Dermis blood vessel endothelial cell (primary cell): ENCODE measurements at regions not wholly inside any gene's neighbourhood (a gene's known extent, or its start where the extent isn't known, plus 50 kb on each side); places are given as distances from the start of the nearest gene placed in this dataset.
"Not testable (repeated sequence)": the region's sequence is repeated elsewhere in the genome, so short reads cannot be mapped to it uniquely, and the experiment has no call there.

Experiments used
- DNase-seq: peaks from one replicate; pipeline ENCODE4 v3.0.0; 2010

DNA sequence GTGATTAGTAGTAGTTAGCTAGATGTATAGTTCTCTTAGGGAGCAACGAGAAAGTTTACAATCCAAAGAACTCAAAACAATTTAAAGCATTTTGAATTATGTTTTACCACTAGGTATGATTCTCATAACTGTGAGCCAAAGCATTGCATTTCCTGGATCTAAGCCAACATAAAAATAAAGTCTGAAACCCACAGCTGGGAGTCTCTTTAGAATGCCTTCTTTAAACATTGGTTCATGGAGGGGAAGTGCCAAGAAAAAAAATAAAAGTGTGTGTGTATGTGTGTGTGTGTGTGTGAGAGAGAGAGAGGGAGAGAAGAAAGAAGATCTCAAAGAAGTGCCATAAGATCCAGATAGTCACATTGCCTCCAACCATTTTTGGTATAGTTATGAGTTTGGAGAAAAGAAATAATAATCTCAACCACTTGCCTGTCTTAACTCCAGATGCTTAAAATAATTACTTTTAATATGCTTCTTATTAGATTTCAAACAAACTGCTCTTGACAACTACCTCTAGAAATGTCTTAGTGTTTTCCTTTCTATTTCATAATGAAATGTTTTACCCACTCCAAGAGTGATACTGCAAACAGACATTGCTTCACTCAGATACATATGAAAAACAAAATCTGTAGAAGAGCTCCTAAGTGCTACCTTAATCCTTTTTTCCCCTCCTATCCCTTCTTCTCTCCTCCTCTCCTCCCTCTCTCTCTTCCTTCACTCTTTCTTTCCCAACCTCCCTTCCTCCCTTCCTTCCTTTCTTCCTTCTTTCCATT is 554.1 kb downstream of the KCTD12 start:
- no peak for DNase-seq

DNA sequence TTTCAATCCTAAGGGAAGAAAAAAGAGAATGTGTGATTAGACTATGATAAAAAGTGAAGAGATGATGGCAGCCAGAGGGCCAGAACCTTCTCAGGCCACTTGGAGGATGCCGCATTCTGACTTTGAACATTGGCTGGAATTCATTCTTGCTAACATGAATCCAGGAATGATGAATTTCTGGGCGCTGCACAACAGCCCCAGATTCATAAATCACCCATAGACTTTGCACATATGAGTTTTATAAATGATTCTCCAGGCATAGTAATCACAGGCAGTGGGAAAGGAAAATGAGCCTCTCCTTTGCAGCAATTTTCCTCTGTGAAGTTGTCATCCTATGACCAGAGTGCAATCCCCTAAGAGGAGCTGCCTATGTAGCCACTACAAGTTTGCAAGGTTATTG is 555.4 kb downstream of the KCTD12 start:
- no peak for DNase-seq

DNA sequence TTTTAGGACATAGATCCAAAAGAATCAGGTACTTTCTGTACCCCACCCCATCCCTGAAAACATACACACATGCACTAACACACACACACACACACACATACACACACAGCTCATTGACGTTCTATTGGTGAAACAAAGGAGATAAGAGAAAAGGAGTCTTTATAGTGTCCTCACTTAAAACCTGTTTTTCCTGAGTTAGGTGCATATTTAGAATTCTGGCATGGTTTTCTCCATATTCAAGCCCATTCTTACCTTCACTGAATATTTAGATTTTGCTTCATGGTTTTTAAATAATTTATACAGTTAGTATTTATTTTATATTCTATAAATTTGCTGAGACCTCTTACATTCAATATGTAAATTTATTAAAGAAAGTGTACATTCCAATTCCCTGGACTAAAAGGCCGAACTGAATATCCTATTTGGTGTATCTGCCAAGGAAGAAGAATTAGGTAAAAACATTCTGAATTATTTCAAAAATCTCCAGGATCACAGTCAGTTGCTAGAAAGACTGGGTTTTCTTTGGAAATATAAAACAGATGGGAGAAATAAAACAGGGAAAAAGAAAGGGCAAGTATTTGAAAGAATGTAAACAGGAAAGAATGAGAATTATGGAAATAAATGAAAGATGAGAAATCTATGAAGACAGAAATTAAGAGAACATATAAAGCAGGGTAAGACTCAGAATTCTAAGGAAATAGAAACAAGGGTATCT is 556.2 kb downstream of the KCTD12 start:
- no peak for DNase-seq

DNA sequence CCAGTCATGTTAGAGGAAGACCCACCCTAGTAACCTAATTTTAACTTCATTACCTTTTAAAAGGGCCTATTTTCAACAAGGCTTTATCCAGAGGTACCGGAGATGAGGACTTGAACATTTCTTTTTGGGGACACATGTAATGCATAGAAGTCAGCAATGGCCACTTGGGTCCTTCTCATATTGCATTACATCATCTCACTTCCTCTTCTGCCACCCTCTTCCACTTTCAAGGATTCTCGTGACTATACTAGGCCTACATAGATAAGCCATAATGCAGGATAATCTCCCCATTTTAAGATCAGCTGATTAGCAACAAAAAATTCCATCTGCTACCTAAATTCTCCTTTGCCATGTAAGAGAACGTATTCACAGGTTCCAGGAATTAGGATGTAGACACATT is 557.2 kb downstream of the KCTD12 start:
- DNase-seq: no peak

DNA sequence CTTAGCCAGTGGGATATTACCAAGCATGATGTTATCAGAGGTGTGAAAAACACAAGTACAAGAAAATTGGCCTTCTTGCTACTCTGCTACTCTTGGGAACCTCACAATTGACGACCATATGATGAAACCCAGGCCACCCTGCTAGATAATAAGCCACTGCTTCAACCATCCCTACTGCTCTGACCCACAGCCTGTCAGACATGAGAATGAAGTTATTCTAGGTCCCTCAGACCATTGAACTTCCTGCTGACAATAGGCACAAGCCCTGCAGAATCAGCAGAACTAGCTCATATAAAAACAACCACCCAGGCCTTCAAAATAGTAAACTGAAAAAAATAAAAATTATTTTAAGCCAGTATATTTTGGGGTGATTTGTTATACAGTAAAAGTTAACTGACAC is 559.9 kb downstream of the KCTD12 start:
- no peak for DNase-seq

DNA sequence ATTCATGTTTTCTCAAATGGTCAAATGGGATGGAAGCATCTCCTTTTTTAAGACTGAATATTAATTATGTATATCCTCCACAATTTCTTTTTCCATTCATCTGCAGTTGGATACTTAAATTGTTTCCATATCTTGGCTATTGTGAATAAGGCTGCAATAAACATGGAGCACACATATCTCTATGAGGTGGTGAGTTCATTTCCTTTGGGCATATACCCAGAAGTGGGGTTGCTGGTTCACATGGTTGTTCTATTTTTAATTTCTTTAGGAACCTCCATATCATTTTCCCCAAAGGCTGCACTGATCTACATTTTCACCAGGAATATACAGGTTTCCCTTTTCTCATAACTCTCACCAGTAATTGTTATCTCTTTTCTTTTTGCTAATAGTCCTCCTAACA is 566.3 kb downstream of the KCTD12 start:
- no peak for DNase-seq

DNA sequence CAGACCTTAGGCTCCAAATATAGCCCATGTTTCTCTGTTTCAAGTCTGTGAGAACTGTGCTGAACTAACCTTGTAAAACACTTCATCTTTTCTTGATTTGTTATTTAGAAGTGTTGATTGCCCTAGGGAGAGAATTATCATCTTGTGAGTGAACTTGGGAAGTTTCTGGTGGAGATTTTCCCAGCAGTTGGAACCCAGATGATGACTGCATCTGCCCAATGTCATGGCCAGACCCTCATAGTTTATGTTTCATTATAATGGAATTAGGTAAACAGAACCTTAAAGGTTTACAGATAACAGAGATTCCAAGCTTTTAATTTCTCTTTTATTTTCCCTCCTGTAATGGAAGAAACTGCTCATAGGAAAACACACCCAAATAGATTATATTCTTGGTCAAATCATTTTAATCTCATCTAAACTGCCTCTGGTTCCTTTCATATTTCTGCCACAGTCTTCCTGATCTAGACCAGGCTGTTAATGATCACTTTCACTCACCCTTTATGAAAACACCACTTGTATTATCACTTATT is 569.1 kb downstream of the KCTD12 start:
- no peak for DNase-seq

DNA sequence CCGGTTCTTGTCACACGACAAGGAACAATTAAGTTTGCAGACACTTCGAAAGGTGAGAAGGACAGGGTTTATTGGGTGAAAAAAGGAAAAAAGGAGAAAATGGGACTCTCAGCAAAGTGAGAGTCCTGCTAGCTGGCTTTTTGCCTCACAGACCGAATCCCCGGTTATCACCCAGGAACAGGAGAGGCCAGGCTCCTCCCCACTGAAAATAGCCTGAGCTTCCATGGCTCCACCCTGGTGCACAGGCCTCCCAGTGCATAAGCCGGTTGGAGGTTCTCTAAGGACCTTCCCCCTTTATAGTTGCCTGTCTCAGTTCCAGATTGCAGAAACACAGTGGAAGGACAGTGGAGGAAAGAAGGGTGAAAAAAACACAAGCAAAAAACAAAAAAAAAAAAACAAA is 571.7 kb downstream of the KCTD12 start:
- DNase-seq: no peak

DNA sequence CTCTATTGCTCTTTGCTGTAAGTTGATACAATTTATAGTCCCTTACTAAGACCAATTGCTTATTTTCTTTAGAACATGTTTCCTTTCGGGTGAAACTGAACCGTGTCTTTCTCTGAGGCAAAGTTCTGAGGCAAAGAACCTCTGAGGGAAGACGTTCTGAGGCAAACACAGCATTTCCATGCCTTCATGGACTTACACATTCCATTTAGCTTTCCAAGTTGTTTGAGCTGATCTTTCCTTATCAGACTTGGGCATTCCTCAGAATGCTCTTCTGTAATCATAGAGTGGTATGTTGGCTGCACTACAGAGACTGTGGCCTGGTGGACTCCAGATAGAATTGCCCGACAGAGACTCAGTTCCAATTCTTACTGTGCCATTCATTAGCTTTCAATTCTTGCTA is 579.1 kb downstream of the KCTD12 start:
- no peak for DNase-seq

DNA sequence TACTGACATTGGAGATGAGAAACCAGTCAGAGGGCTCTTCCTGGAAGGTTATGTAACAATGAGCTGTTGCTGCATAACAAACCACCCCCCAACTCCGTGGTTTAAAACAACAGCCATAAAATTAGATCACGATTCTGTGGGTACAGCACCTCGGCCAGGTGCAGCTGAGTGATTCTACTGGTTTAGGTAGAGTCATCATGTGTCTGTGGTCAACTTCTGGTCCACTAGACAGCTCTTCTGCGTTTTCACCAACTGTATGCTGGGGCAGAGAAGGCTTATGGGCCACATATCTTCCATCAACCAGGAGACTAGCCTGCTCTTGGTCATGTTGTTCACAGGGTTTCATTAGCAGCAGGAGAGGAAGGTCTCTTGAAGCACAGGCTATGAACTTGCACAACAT is 585.5 kb downstream of the KCTD12 start:
- no peak for DNase-seq

DNA sequence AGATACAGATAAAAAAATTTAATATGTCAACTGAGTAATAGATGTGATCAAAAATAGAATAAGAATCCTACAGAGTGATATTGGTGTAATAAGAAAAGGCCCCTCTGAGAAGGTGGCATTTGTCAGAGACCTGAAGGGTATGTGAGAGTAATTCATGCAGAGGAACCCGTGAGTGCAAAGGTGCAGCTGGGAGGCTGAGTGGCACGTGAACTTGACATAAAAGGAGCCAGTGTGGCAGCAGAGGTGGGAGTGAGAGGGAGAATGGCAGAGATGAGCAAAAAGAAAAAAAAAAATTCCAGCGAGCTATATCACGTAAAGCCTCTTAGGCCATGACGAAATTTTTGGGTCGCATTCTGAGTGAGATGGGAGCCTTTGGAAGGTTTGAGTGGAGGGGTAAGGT is 588.9 kb downstream of the KCTD12 start:
- no peak for DNase-seq

DNA sequence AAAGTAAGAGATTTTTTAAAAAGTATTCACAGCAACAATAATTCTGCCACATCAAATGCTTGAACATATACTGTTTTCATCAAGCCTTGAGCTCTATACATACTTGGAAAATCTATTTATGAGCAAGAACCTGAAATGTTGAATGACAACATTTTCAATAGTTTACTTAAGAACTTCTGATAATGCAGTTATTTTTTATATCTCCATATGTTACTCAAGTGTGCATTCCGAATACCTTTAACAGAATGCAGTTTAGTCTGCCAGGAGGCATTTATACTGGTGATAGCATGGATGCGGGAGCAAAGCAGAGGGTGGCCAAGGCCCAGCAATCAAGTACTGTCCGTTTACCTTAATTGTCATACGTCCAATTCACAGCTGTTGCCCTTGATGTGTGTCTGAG is 589.5 kb downstream of the KCTD12 start:
- no peak for DNase-seq

DNA sequence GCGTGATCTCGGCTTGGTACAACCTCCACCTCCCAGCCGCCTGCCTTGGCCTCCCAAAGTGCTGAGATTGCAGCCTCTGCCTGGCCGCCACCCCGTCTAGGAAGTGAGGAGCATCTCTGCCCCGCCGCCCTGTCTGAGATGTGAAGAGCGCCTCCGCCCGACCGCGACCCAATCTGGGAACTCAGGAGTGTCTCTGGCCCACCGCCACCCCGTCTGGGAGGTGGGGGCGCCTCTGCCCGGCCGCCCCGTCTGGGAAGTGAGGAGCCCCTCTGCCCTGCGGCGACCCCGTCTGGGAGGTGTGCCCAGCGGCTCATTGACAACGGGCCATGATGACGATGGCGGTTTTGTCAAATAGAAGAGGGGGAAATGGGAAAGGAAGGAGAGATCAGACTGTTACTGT is 591.2 kb downstream of the KCTD12 start:
- DNase-seq: not testable (repeated sequence)

DNA sequence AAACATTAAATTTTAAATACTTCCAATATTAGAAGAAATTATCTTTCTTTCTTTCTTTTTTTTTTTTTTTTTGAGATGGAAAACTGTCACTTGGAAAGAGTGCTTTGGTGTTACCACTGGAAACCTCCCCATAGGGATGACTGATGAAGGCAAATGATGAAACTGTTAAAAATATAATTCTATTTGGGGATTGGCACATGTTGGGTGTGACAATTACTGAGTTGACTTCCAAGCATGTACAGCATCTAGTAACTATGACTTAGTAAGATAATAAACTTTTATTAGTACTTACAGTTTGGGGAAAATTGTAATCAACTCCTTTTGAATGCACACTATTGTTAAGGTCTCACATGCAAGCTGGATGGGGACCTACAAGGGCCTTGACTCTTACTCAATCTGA is 592.5 kb downstream of the KCTD12 start:
- DNase-seq: no peak

DNA sequence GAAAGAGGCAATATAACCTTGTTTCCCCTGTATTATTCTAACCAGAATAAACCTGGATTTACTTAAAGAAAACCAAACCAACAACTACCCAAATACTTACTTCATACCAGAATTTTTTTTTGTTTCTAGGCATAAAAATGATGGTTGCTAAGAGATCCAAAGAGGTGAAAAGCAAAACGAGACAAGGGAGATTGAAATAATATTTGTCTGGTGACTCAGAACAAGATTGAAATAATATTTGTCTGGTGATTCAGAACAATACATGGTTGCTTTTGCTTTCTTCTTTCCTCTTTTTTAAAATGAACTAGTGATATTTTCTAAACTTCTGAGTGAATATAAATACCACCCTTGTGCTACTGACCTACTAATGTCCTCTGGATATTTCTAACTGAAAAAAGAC is 592.9 kb downstream of the KCTD12 start:
- DNase-seq: peak; percentile 7

DNA sequence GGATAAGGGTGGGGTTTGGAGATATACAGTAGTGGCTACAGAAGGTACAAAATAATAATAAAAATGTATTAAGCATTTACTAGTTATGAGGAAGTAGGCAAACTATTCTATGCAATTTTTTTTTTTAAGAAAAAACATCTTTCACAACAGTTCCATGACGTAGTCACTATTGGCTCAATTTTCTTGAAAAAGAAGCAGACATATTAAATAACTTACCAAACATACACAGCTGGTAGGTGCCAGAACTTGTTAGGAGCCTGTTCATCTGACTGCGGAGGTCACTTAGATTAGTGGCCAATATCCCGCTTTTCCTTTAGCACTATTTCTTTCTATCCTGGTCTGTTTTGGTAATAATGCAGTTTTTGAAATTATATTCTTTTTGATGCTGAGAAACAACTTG is 593.5 kb downstream of the KCTD12 start:
- no peak for DNase-seq

DNA sequence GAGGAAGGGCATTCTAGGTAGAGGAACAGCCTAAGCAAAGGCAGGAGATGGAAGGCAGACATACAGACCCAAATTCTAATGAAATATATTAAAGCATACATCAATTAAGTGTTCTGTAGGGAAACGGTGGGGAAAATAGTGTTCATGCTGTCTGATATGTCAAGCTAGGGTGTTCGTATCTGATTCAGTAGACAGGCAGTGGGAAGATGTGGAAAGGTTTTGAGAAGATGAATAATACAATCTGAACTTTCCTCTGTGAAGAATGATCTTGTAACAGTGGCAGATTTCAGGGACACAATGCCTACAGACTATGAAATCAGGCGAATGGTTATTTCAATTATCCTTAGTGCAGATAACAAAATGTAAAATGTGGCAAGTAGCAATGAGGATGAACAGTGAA is 594.2 kb downstream of the KCTD12 start:
- DNase-seq: no peak

DNA sequence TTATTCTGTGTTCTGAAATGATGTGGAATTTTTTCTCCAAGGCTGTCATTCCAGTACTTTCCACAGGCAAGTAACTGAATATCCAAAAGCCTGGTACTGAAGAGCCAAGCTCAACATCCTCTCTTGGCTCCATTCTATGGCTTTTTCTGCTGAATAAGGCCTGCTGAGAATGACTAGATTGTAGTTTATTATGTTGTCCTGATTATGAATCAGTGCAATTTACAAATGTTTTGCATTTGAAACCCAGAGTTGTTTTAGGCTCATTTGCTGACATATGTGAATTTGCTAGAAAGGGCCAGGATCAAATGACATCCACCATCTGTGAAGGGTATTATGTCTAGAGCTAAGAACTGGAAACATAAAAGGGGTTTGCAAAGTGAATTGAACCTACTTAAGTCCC is 596.6 kb downstream of the KCTD12 start:
- no peak for DNase-seq

DNA sequence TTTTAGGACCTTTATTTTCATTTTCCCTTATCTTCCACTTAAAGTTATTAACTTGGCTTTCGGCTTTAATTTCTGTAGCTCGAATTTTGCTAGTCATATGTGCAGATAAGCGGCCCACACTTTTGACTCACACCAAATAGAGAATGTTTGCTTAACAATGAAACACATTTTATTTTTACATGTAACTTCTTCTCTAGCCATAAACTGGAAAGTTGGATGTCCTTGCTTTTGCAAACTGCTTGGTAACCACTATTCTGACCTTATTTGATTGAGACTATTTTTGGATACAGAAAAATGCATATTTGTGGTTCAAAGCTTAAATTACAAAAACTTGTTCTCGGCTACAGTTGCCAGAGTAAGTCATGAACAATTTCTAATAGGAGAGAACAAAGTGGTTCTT is 600.0 kb downstream of the KCTD12 start:
- DNase-seq: no peak

DNA sequence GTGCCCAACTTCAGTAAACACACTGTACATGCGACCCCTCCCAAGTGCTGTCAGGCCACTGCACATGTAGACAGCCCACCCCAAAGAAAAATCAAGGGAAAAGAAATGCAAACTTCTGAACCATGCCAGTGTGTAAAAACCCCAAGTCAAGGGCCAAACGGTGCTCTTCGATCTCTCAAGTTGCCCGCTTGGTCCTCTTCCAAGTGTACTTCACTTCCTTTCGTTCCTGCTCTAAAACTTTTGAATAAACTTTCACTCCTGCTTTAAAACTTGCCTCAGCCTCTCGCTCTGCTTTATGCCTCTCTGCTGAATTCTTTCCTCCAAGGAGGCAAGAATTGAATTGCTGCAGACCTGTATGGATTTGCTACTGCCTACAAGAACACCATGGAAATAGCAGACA is 600.7 kb downstream of the KCTD12 start:
- no peak for DNase-seq

DNA sequence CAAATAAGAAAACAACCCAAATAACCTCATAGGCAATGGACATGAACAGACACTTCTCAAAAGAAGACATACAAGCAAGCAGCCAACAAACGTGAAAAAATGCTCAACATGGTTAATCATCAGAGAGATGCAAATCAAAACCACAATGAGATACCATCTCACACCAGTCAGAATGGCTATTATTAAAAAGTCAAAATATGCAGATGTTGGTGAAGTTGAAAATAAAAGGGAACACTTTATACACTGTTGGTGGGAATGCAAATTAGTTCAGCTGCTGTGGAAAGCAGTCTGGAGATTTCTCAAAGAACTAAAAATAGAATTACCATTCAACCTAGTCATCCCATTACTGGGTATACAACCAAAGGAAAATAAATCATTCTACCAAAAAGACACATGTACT is 606.4 kb downstream of the KCTD12 start:
- not testable (repeated sequence) for DNase-seq

DNA sequence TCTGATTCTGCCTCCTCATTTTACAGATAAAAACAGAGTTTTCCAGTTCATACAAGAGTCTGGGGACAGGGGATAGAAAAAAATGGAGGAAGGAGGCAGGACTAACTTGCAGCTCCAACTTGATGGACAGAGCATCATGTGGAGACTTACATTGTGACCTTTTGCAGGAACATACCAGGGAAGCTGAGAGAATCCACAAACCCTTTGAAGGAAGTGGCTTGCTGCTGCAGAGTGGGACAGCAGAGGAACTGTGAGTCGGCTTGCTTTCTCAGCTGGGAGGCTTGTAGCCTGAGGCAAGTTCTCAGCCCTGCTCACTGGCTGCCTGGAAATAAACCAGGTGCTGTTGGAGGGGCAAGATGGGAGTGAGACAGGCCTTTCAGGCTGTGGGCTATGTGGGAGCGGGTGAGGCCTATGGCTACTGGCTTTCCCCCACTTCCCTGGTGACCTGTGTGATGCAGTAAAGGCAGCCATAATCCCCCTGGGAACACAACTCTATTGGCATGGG is 614.4 kb downstream of the KCTD12 start:
- DNase-seq: no peak

DNA sequence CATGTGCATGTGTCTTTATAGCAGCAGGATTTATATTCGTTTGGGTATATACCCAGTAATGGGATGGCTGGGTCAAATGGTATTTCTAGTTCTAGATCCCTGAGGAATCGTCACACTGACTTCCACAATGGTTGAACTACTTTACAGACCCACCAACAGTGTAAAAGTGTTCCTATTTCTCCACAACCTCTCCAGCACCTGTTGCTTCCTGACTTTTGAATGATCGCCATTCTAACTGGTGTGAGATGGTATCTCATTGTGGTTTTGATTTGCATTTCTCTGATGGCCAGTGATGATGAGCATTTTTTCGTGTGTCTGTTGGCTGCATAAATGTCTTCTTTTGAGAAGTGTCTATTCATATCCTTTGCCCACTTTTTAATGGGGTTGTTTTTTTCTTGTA is 617.9 kb downstream of the KCTD12 start:
- DNase-seq: not testable (repeated sequence)

DNA sequence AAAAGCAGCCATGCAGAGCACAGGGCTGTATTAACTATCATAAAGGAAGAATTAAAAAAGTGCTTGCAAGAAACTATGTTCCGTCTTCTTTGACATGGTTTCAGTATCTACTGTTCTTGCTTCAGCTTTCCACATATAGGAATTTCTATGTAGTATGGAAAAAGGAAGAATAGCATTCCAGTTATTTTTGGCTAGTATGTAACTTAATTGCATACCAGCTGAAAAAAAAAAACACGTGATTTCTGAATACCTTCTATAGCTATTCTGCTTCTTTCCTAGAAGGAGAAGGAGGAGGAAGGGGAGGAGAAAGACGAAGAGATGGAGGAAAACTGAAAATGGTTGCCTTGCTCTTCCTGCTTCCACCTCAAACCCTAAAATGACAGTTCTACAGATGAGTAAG is 619.0 kb downstream of the KCTD12 start:
- DNase-seq: no peak
